A673 (cell line): ENCODE measurements at regions not wholly inside any gene's neighbourhood (a gene's known extent, or its start where the extent isn't known, plus 50 kb on each side); places are given as distances from the start of the nearest gene placed in this dataset.

Experiments used
- BruUV-seq: library from RNA; stranded (reverse); fragments of 400-500 nt; replicated peaks from 2 replicates; lab custom pipeline; 2021; lab: Mats Ljungman, UMichigan
- CTCF ChIA-PET: fragments of 300-600 bp; sonication (Branson Sonifier 250); formaldehyde crosslinking; loops from one replicate; lab custom pipeline; 2022; ENCODE audit warnings: antibody characterized with exemption; lab: Charles Lee
- POLR2A ChIA-PET: fragments of 300-600 bp; sonication (Branson Sonifier 250); formaldehyde crosslinking; loops from one replicate; lab custom pipeline; 2022; ENCODE audit warnings: antibody characterized with exemption; ENCODE audit not compliant: low non-redundant PET; lab: Charles Lee
- DNase-seq: peaks from one replicate; pipeline ENCODE4 v3.0.0-alpha.2; 2015; ENCODE audit warnings: low spot score
- H3K27ac ChIP-seq: fragments of 200-600 bp; sonication (generic); 2 replicates; pipeline ENCODE4 v1.5.1; 2016; ENCODE audit warnings: mixed run types, low read depth, mild to moderate bottlenecking, mixed read lengths, antibody characterized with exemption, low read length; ENCODE audit not compliant: poor library complexity, severe bottlenecking
- H3K27me3 ChIP-seq: fragments of 200-600 bp; sonication (generic); replicated peaks from 2 replicates; pipeline ENCODE4 v1.6.1; 2017; ENCODE audit warnings: mixed run types, low read depth, mild to moderate bottlenecking, mixed read lengths, antibody characterized with exemption, low read length; ENCODE audit not compliant: insufficient read depth, poor library complexity
- H3K36me3 ChIP-seq: fragments of 200-600 bp; sonication (generic); 2 replicates; pipeline ENCODE4 v1.6.1; 2016; ENCODE audit warnings: mixed run types, mild to moderate bottlenecking, mixed read lengths, antibody characterized with exemption, low read length; ENCODE audit not compliant: insufficient read depth, poor library complexity, severe bottlenecking
- H3K4me1 ChIP-seq: fragments of 200-600 bp; sonication (generic); 2 replicates; pipeline ENCODE4 v1.6.1; 2017; ENCODE audit warnings: mixed run types, mild to moderate bottlenecking, mixed read lengths, antibody characterized with exemption, low read length; ENCODE audit not compliant: insufficient read depth, poor library complexity, severe bottlenecking
- H3K4me3 ChIP-seq: fragments of 200-600 bp; sonication (generic); 2 replicates; pipeline ENCODE4 v1.5.1; 2016; ENCODE audit warnings: low read depth, mixed run types, mild to moderate bottlenecking, mixed read lengths, low read length; ENCODE audit not compliant: poor library complexity, severe bottlenecking
- H3K9me3 ChIP-seq: fragments of 200-600 bp; sonication (generic); 2 replicates; pipeline ENCODE4 v1.6.1; 2016; ENCODE audit warnings: mixed run types, low read depth, mild to moderate bottlenecking, mixed read lengths, antibody characterized with exemption, low read length; ENCODE audit not compliant: poor library complexity, severe bottlenecking
- EZH2 ChIP-seq: fragments of 200-600 bp; sonication (generic); IDR thresholded peaks from 2 replicates; pipeline ENCODE4 v1.6.1; 2017; ENCODE audit warnings: borderline replicate concordance, low read depth, mild to moderate bottlenecking, mixed read lengths, antibody characterized with exemption, low read length; ENCODE audit not compliant: poor library complexity, severe bottlenecking
- intact Hi-C: fragments of 100-400 bp; cut with micrococcal nuclease; formaldehyde crosslinking; loops from one replicate; pipeline ENCODE4 v1.10.0; 2022; ENCODE audit not compliant: unreplicated experiment
- TF ChIP-seq, protein P1 (sequence below): fragments of 300-800, 200-600 bp; sonication (generic); conservative IDR thresholded peaks from 2 replicates; pipeline ENCODE4 v1.5.1; 2017; ENCODE audit warnings: low read depth, mild to moderate bottlenecking, antibody characterized with exemption, low read length, moderate library complexity, mixed read lengths

DNA sequence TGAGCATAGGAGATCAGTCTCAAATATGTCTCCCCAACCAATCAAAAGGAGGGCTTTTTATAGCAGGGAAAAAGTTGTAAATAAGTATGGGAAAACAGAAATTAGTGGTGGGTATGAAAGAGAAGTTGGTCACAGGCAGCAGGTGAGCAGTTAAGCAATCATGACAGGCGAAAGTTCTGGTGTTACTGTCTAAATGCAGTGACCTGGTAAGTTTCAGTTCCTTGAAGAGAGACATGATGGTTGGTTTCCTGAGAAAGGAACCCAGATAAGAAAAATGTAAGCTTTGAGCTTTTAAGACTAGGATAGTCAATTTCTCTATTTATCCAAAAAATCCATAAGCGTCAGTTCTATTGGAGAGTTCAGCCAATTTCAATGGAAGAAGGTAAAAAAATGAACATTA, 466.2 kb upstream of the FLRT2 start:
- CTCF ChIA-PET: no interaction called here
- DNase-seq: no peak
- Histone ChIP-seq H3K9me3 (peaks cover 5% of the 10 kb centered on the region), H3K27me3 (no peaks in the 10 kb centered on the region), H3K4me3 (no peak overlapping the region), H3K4me1 (no peaks in the 10 kb centered on the region), H3K27ac (no peak overlapping the region), H3K36me3 (no peaks in the 10 kb centered on the region)
- no TSS peak for BruUV-seq
- POLR2A ChIA-PET: no interaction called here
- intact Hi-C loops: no loop called here
- TF ChIP-seq EZH2: no peak
- TF ChIP-seq, protein P1, sequence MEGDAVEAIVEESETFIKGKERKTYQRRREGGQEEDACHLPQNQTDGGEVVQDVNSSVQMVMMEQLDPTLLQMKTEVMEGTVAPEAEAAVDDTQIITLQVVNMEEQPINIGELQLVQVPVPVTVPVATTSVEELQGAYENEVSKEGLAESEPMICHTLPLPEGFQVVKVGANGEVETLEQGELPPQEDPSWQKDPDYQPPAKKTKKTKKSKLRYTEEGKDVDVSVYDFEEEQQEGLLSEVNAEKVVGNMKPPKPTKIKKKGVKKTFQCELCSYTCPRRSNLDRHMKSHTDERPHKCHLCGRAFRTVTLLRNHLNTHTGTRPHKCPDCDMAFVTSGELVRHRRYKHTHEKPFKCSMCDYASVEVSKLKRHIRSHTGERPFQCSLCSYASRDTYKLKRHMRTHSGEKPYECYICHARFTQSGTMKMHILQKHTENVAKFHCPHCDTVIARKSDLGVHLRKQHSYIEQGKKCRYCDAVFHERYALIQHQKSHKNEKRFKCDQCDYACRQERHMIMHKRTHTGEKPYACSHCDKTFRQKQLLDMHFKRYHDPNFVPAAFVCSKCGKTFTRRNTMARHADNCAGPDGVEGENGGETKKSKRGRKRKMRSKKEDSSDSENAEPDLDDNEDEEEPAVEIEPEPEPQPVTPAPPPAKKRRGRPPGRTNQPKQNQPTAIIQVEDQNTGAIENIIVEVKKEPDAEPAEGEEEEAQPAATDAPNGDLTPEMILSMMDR: no peak

GRCh38 chr14:85071447-85071846, 458.5 kb upstream of the FLRT2 start:
- BruUV-seq: no TSS peak
- no peak for DNase-seq

GRCh38 chr14:85074955-85075354, 455.0 kb upstream of the FLRT2 start:
- H3K4me3 ChIP-seq: no peak overlapping the region
- no peaks in the 10 kb centered on the region for H3K27me3 ChIP-seq
- no peak overlapping the region for H3K27ac ChIP-seq
- no peaks in the 10 kb centered on the region for H3K4me1 ChIP-seq
- ChIA-PET POLR2A (no interaction called here), CTCF (no interaction called here)
- no peak for TF ChIP-seq EZH2
- TF ChIP-seq, protein P1: no peak
- DNase-seq: no peak
- intact Hi-C loops: no loop called here
- BruUV-seq: no TSS peak
- no peaks in the 10 kb centered on the region for H3K36me3 ChIP-seq
- no peaks in the 10 kb centered on the region for H3K9me3 ChIP-seq

More at GRCh38 chr14:85071447-85071846, 458.5 kb upstream of the FLRT2 start:
- POLR2A ChIA-PET: no interaction called here
- no peak overlapping the region for H3K4me3 ChIP-seq
- TF ChIP-seq, protein P1: no peak
- TF ChIP-seq EZH2: no peak
- no peak overlapping the region for H3K27ac ChIP-seq
- no peaks in the 10 kb centered on the region for H3K36me3 ChIP-seq
- CTCF ChIA-PET: no interaction called here
- intact Hi-C loops: no loop called here
- no peaks in the 10 kb centered on the region for H3K4me1 ChIP-seq
- H3K27me3 ChIP-seq: no peaks in the 10 kb centered on the region
- H3K9me3 ChIP-seq: no peaks in the 10 kb centered on the region
